GM23338 (cell line): ENCODE measurements at regions not wholly inside any gene's neighbourhood (a gene's known extent, or its start where the extent isn't known, plus 50 kb on each side); places are given as distances from the start of the nearest gene placed in this dataset.

Experiments used
- ATAC-seq: fragments of 200-7000 bp; cut with Tn5 transposase; 3 replicates; pipeline ENCODE4 v1.9.1; 2020
- DNase-seq: peaks from one replicate; pipeline ENCODE4 v3.0.0-alpha.2; 2015; ENCODE audit warnings: low spot score
- H2AFZ ChIP-seq: fragments of 200-600 bp; sonication (generic); 2 replicates; pipeline ENCODE4 v1.8.0; 2016; ENCODE audit warnings: antibody characterized with exemption, mild to moderate bottlenecking, moderate library complexity
- H3F3A ChIP-seq: fragments of 200-600 bp; sonication (generic); replicated peaks from 2 replicates; pipeline ENCODE4 v1.8.0; 2017; ENCODE audit warnings: antibody characterized with exemption, mixed run types, low read depth
- H3K27ac ChIP-seq: fragments of 200-600 bp; sonication (generic); 2 replicates; pipeline ENCODE4 v1.6.1; 2016; ENCODE audit warnings: low read depth
- H3K27me3 ChIP-seq: fragments of 200-600 bp; sonication (generic); 2 replicates; pipeline ENCODE4 v1.8.0; 2016; ENCODE audit warnings: mild to moderate bottlenecking, mixed run types, moderate library complexity; ENCODE audit not compliant: insufficient read depth
- H3K36me3 ChIP-seq: fragments of 200-600 bp; sonication (generic); 2 replicates; pipeline ENCODE4 v1.8.0; 2016; ENCODE audit warnings: mild to moderate bottlenecking; ENCODE audit not compliant: insufficient read depth
- H3K4me1 ChIP-seq: fragments of 200-600 bp; sonication (generic); 2 replicates; pipeline ENCODE4 v1.8.0; 2016; ENCODE audit warnings: mild to moderate bottlenecking, moderate library complexity; ENCODE audit not compliant: insufficient read depth
- H3K4me2 ChIP-seq: fragments of 200-600 bp; sonication (generic); 2 replicates; pipeline ENCODE4 v1.7.1; 2017; ENCODE audit warnings: mixed run types
- H3K4me3 ChIP-seq: fragments of 200-600 bp; sonication (generic); 2 replicates; pipeline ENCODE4 v1.6.1; 2016; ENCODE audit warnings: mixed run types
- H3K79me2 ChIP-seq: fragments of 200-600 bp; sonication (generic); replicated peaks from 2 replicates; pipeline ENCODE4 v1.8.0; 2017; ENCODE audit warnings: mild to moderate bottlenecking; ENCODE audit not compliant: insufficient read depth
- H3K9me2 ChIP-seq: fragments of 200-600 bp; sonication (generic); 2 replicates; pipeline ENCODE4 v1.8.0; 2017; ENCODE audit not compliant: insufficient read depth
- H4K20me1 ChIP-seq: fragments of 200-600 bp; sonication (generic); replicated peaks from 2 replicates; pipeline ENCODE4 v1.8.0; 2017; ENCODE audit warnings: mild to moderate bottlenecking; ENCODE audit not compliant: insufficient read depth
- H3K27ac Mint-ChIP-seq: 2 replicates; pipeline ENCODE4 v1.8.0; 2020; ENCODE audit warnings: inconsistent platforms, mild to moderate bottlenecking, moderate library complexity, mixed read lengths
- H3K27me3 Mint-ChIP-seq: 3 replicates; pipeline ENCODE4 v1.8.0; 2022; ENCODE audit warnings: low read depth, mild to moderate bottlenecking, moderate library complexity, mixed read lengths, inconsistent platforms; ENCODE audit not compliant: insufficient read depth, poor library complexity
- H3K36me3 Mint-ChIP-seq: 3 replicates; pipeline ENCODE4 v1.8.0; 2021; ENCODE audit warnings: low read depth, mild to moderate bottlenecking, inconsistent platforms, moderate library complexity, mixed read lengths
- H3K4me1 Mint-ChIP-seq: 3 replicates; pipeline ENCODE4 v1.8.0; 2020; ENCODE audit warnings: mild to moderate bottlenecking, inconsistent platforms, mixed read lengths
- H3K4me3 Mint-ChIP-seq: 3 replicates; pipeline ENCODE4 v1.8.0; 2021; ENCODE audit warnings: moderate library complexity, mild to moderate bottlenecking, inconsistent platforms, mixed read lengths
- H3K9me3 Mint-ChIP-seq: 3 replicates; pipeline ENCODE4 v1.8.0; 2020; ENCODE audit warnings: moderate library complexity, mild to moderate bottlenecking, inconsistent platforms, mixed read lengths
- CREB1 ChIP-seq: fragments of 250-450 bp; sonication (Bioruptor Pico); IDR thresholded peaks from 2 replicates; pipeline ENCODE4 v1.5.0; 2020; ENCODE audit warnings: low read depth, mild to moderate bottlenecking, moderate library complexity
- CTCF ChIP-seq, 2 experiments: fragments of 200-600 bp in 1 of 2; sonication (generic) in 1 of 2; conservative IDR thresholded peaks; 2 replicates each; pipeline versions ENCODE4 v1.5.1 to v1.6.1; 2016 to 2017; ENCODE audit warnings: antibody characterized with exemption in 2 of 2, low read depth in 2 of 2, mild to moderate bottlenecking in 2 of 2, moderate library complexity in 1 of 2
- ETS1 ChIP-seq: IDR thresholded peaks from 2 replicates; pipeline ENCODE4 v1.6.1; 2016; ENCODE audit warnings: antibody characterized with exemption
- EZH2 ChIP-seq: fragments of 200-600 bp; sonication (generic); IDR thresholded peaks from one replicate; pipeline ENCODE4 v1.8.0; 2017; ENCODE audit warnings: antibody characterized with exemption, mild to moderate bottlenecking, low read depth; ENCODE audit not compliant: unreplicated experiment
- EZH2phosphoT487 ChIP-seq: fragments of 200-600 bp; sonication (generic); IDR thresholded peaks from one replicate; pipeline ENCODE4 v1.8.1; 2018; ENCODE audit warnings: antibody characterized with exemption; ENCODE audit not compliant: unreplicated experiment
- JUNB ChIP-seq: IDR thresholded peaks from one replicate; pipeline ENCODE4 v1.6.1; 2016; ENCODE audit warnings: antibody characterized with exemption; ENCODE audit not compliant: unreplicated experiment
- NANOG ChIP-seq: IDR thresholded peaks from 2 replicates; pipeline ENCODE4 v1.6.1; 2016; ENCODE audit warnings: antibody characterized with exemption, borderline replicate concordance
- STAT1 ChIP-seq: IDR thresholded peaks from one replicate; pipeline ENCODE4 v1.6.1; 2016; ENCODE audit warnings: antibody characterized with exemption; ENCODE audit not compliant: unreplicated experiment
- ZNF114 ChIP-seq: fragments of 250-450 bp; sonication (Bioruptor Pico); IDR thresholded peaks from 2 replicates; pipeline ENCODE4 v1.5.0; 2020; ENCODE audit warnings: mild to moderate bottlenecking, moderate library complexity
- ZNF462 ChIP-seq: fragments of 250-450 bp; sonication (Bioruptor Pico); IDR thresholded peaks from 2 replicates; pipeline ENCODE4 v1.5.0; 2020; ENCODE audit warnings: mild to moderate bottlenecking, moderate library complexity

GRCh38 chr1:194466706-194467105, 1280.3 kb upstream of the B3GALT2 start:
- Mint-ChIP-seq H3K27me3 (no peaks in the 10 kb centered on the region), H3K27ac (no peak overlapping the region), H3K4me1 (no peaks in the 10 kb centered on the region), H3K4me3 (no peak overlapping the region), H3K9me3 (no peaks in the 10 kb centered on the region), H3K36me3 (no peaks in the 10 kb centered on the region)
- Histone ChIP-seq H3K27ac (no peak overlapping the region), H3K27me3 (no peaks in the 10 kb centered on the region), H3K4me2 (no peak overlapping the region), H3K4me3 (no peak overlapping the region), H3K79me2 (no peaks in the 10 kb centered on the region), H3F3A (no peaks in the 10 kb centered on the region), H3K36me3 (no peaks in the 10 kb centered on the region), H3K4me1 (no peaks in the 10 kb centered on the region), H4K20me1 (no peaks in the 10 kb centered on the region), H2AFZ (no peak overlapping the region), H3K9me2 (no peaks in the 10 kb centered on the region)
- ATAC-seq (peak; percentile 40; the same call in 1 of the 3 replicates), DNase-seq (peak; percentile 39)
- TF ChIP-seq ZNF114 (no peak), CTCF (conservative IDR thresholded peaks at IDR 0.05; ENCODE audit: low read depth in 2 of 2) (peak; percentile 49 to 57)

GRCh38 chr1:194447636-194448035, 1261.2 kb upstream of the B3GALT2 start:
- Histone ChIP-seq H4K20me1 (no peaks in the 10 kb centered on the region), H3F3A (no peaks in the 10 kb centered on the region), H2AFZ (no peak overlapping the region), H3K36me3 (no peaks in the 10 kb centered on the region), H3K4me1 (no peaks in the 10 kb centered on the region), H3K9me2 (no peaks in the 10 kb centered on the region), H3K4me3 (no peak overlapping the region), H3K27ac (no peak overlapping the region), H3K27me3 (no peaks in the 10 kb centered on the region), H3K79me2 (no peaks in the 10 kb centered on the region), H3K4me2 (no peak overlapping the region)
- DNase-seq (no peak), ATAC-seq (no peak)
- no peaks in the 10 kb centered on the region for H3K27me3 Mint-ChIP-seq
- no peak overlapping the region for H3K4me3 Mint-ChIP-seq
- no peaks in the 10 kb centered on the region for H3K9me3 Mint-ChIP-seq
- no peak overlapping the region for H3K27ac Mint-ChIP-seq
- peaks cover 10% of the 10 kb centered on the region; the same call in 2 of the 3 replicates for H3K4me1 Mint-ChIP-seq
- H3K36me3 Mint-ChIP-seq: no peaks in the 10 kb centered on the region
- TF ChIP-seq ETS1 (no peak), STAT1 (no peak), ZNF114 (no peak), NANOG (no peak), CREB1 (CRISPR knock-in tag) (no peak), EZH2phosphoT487 (no peak), CTCF (conservative IDR thresholded peaks at IDR 0.05; ENCODE audit: low read depth in 2 of 2) (no peak), JUNB (no peak), EZH2 (no peak), ZNF462 (CRISPR knock-in tag) (no peak)
